ENCODE measurements at regions not wholly inside any gene's neighbourhood (a gene's known extent, or its start where the extent isn't known, plus 50 kb on each side); places are given as distances from the start of the nearest gene placed in this dataset.

DNA sequence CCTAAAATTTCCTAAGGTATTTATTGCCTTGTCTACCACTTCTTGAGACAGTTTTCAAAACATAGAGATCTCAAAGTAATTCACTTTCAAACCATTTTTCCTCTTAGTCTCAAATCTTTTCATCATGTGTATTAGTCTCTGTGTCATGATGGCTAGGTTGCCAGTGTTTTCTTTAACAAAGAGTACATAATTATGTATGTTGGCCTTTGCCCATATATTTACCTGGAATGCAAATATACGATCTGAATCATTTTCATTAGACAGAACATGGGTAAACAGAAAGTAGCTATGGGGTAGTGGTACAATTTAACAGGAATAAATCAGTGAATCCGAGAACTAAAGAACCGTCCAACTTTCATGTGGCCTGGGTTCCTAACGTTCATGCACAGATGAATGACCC is 852.1 kb upstream of the MBL2 start:
- TF ChIP-seq, protein P1, sequence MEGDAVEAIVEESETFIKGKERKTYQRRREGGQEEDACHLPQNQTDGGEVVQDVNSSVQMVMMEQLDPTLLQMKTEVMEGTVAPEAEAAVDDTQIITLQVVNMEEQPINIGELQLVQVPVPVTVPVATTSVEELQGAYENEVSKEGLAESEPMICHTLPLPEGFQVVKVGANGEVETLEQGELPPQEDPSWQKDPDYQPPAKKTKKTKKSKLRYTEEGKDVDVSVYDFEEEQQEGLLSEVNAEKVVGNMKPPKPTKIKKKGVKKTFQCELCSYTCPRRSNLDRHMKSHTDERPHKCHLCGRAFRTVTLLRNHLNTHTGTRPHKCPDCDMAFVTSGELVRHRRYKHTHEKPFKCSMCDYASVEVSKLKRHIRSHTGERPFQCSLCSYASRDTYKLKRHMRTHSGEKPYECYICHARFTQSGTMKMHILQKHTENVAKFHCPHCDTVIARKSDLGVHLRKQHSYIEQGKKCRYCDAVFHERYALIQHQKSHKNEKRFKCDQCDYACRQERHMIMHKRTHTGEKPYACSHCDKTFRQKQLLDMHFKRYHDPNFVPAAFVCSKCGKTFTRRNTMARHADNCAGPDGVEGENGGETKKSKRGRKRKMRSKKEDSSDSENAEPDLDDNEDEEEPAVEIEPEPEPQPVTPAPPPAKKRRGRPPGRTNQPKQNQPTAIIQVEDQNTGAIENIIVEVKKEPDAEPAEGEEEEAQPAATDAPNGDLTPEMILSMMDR (IDR thresholded peaks at IDR 0.05): no peak
- peaks cover 5% of the 10 kb centered on the region for H3K9me3 Mint-ChIP-seq
- H3K36me3 Mint-ChIP-seq (ENCODE audit: low read depth): no peaks in the 10 kb centered on the region
- no peak overlapping the region for H3K27ac Mint-ChIP-seq
- no peak for DNase-seq
- no peaks in the 10 kb centered on the region for H3K27me3 Mint-ChIP-seq (ENCODE audit: insufficient read depth)
- no peak overlapping the region for H3K4me3 Mint-ChIP-seq
- H3K4me1 Mint-ChIP-seq (ENCODE audit: low read depth): no peaks in the 10 kb centered on the region

DNA sequence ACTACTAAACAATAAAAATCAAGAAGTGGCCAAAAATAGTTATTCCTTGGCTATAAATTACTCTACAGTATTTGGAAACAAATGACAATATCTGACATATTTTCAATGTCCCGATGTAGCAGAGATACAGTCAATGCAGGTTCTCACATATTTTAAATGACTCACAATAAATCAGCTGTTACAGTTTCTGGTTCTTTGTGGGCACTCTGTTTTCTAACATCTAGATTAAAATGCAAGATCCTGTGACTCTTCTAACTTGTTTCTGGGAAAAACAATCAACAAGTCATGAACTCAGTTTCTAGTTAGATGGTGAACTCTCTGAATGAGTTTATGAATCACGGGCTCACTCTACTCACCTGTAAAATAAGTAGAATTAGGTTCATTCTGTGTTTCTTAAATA is 849.6 kb upstream of the MBL2 start:
- no peak for DNase-seq
- no peak overlapping the region for H3K27ac Mint-ChIP-seq
- no peaks in the 10 kb centered on the region for H3K4me1 Mint-ChIP-seq (ENCODE audit: low read depth)
- TF ChIP-seq, protein P1 (IDR thresholded peaks at IDR 0.05): no peak
- H3K27me3 Mint-ChIP-seq (ENCODE audit: insufficient read depth): no peaks in the 10 kb centered on the region
- H3K9me3 Mint-ChIP-seq: peaks cover 10% of the 10 kb centered on the region; the same call in 1 of the 2 replicates
- no peak overlapping the region for H3K4me3 Mint-ChIP-seq
- H3K36me3 Mint-ChIP-seq (ENCODE audit: low read depth): no peaks in the 10 kb centered on the region

DNA sequence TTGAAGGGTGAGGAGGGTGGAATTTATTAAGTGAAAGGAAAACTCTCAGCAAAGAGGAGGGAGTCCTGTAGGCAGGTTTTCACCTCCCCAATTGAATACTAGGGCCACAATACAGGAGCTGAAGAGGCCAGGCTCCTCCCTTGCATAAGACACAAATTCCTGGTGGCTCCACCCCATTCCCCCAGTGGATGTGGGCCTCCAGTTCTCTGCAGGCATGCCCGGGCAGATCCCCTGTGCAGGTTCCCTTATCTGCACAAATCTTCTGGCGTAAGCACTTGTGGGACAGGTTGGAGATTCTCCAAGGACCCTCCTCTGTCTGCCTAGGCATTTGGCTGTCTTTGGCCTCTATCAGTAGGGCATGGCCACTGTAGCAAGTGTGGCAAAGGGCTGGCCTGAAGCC is 847.1 kb upstream of the MBL2 start:
- Mint-ChIP-seq H3K4me3 (no peak overlapping the region), H3K9me3 (peaks cover 11% of the 10 kb centered on the region; the same call in 1 of the 2 replicates), H3K4me1 (ENCODE audit: low read depth) (no peaks in the 10 kb centered on the region), H3K27me3 (ENCODE audit: insufficient read depth) (no peaks in the 10 kb centered on the region), H3K36me3 (ENCODE audit: low read depth) (no peaks in the 10 kb centered on the region), H3K27ac (no peak overlapping the region; the same call in 1 of the 2 replicates)
- TF ChIP-seq, protein P1 (IDR thresholded peaks at IDR 0.05): no peak
- DNase-seq: no peak

DNA sequence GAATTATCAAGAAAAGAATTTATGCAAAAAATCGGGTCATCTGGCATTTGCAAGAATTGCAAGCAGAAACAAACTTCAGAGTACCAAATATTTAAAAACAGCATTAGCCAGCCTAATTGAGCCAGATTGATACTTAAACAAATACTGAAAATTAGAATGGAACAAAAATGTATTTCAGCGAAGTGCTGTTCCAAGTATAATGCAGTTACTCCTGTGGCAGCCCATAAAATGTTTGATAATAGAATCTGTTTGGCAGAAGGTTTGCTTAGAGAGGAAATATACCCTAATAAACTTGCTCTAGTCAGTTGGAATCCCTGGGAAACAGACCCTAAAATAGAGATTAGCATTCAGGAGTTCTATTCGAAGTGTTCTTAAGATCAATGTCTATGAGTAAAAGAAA is 835.1 kb upstream of the MBL2 start:
- TF ChIP-seq, protein P1 (IDR thresholded peaks at IDR 0.05): no peak
- H3K36me3 Mint-ChIP-seq (ENCODE audit: low read depth): no peaks in the 10 kb centered on the region
- no peak for DNase-seq
- H3K27me3 Mint-ChIP-seq (ENCODE audit: insufficient read depth): no peaks in the 10 kb centered on the region
- no peak overlapping the region for H3K4me3 Mint-ChIP-seq
- no peak overlapping the region for H3K27ac Mint-ChIP-seq
- H3K4me1 Mint-ChIP-seq (ENCODE audit: low read depth): no peaks in the 10 kb centered on the region
- H3K9me3 Mint-ChIP-seq: peaks cover 4% of the 10 kb centered on the region; the same call in 1 of the 2 replicates

DNA sequence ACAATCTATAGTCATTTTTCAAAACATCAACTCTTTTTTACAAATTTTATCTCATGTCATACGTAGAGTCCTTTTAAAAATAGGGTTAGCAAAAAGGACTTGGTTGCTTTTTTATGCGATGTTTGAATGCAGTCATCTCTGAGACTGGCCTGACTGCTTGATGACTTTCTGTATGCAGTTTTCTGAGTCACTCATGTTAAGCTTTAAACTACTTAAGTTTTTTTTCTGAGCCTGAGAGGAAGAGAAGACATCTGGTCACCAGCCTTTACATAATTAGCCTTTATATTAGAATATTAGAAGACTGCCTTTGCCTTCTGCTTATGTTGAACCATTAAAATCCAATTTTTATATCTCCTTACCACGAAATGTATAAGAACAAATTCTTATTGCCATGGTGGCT is 834.4 kb upstream of the MBL2 start:
- TF ChIP-seq, protein P1 (IDR thresholded peaks at IDR 0.05): no peak
- H3K9me3 Mint-ChIP-seq: peaks cover 4% of the 10 kb centered on the region; the same call in 1 of the 2 replicates
- H3K27me3 Mint-ChIP-seq (ENCODE audit: insufficient read depth): no peaks in the 10 kb centered on the region
- no peak for DNase-seq
- no peak overlapping the region for H3K27ac Mint-ChIP-seq
- no peaks in the 10 kb centered on the region for H3K36me3 Mint-ChIP-seq (ENCODE audit: low read depth)
- no peak overlapping the region for H3K4me3 Mint-ChIP-seq
- no peaks in the 10 kb centered on the region for H3K4me1 Mint-ChIP-seq (ENCODE audit: low read depth)

Measured in HFFc6 (cell line).